ENCODE measurements at regions not wholly inside any gene's neighbourhood (a gene's known extent, or its start where the extent isn't known, plus 50 kb on each side); places are given as distances from the start of the nearest gene placed in this dataset.
"Not testable (repeated sequence)": the region's sequence is repeated elsewhere in the genome, so short reads cannot be mapped to it uniquely, and the experiment has no call there.

DNA sequence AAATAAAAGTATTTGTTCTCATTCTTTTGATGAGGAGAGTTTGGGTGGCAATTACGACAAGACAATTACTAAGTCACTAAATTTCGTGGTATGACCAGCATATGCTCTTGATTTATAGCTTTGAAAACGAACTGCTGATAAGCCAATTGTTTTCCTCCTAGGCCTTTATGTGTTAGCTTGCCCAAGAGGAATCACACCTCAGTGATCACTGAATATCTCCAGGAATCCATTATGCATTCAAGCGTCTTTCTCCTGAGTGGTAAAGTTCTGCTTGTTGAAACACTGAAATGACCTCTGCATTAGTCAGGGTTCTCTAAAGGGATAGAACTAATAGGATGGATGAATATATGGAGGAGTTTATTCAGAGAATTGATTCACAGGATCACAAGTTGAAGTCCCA, 677.7 kb upstream of the MEF2C start:
- no peak for DNase-seq (ENCODE audit: low read depth in 2 of 2)

DNA sequence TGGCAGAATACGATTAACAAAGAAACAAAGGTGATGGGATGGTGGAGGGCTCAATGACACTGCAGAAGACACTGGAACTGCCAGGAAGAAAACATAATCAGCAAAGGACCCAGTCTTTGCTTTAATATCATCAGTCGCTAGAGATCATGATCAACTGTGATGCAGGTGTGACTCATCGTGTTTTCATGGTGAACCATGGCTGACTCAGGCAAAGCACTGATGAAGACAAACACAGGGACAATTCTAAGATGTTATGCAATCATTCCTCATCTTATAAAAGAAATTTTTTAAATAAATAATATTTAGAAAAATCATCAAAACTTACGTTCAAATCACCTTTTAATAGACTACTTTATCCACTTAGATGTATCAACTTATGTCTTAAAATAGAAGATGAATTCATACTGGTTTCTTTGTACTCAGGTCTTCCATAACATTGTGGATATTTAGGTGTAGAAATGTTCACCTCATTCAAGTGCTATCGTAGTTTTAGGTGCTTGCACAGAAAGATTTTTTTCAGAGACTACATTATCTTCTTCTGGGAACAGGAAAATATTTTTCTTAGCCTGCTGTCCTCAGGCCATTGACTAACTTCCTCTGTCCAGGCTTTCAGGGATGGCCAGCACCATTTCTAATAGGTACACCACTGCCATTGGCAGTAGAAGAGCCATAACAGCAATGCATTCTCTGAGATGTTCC, 673.4 kb upstream of the MEF2C start:
- no peak for DNase-seq (ENCODE audit: low read depth in 2 of 2)

DNA sequence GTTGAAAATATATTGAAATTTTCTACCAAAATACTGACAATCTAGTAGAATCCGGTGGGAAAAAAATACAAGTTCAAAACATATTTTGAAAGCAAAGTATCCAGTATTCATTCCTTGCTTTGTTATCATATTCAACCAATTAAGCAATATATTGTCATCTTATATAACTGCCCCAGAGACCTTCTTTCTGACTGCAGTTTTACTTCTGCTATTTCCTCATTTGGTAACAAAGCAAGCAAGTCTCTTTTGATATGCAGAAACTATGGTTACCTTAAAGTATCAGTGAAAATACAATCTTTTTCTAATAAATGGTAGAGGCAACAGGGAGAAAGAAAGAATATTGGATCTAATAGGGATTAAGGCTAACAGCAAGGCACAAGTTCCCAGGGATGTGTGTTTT, 663.7 kb upstream of the MEF2C start:
- no peak for DNase-seq (ENCODE audit: low read depth in 2 of 2)

DNA sequence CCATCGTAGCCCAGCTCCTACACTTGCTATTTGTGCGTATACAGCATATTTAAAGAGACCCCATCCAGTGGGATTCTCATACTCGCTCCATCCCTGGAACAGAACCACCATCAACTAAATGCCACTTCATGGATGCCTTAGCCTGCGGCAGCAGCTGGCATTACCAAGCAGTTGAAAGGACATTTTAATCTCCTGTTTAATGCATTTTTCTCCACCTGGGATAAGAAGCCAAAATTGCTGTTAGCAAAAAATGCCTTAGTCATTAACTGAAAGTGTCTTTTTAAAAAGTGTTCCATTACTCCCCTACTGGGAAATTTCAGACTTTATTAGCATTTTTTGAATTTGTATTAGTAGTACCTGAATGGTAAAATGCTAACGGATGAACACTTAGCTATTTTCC, 662.6 kb upstream of the MEF2C start:
- no peak for DNase-seq (ENCODE audit: low read depth in 2 of 2)

DNA sequence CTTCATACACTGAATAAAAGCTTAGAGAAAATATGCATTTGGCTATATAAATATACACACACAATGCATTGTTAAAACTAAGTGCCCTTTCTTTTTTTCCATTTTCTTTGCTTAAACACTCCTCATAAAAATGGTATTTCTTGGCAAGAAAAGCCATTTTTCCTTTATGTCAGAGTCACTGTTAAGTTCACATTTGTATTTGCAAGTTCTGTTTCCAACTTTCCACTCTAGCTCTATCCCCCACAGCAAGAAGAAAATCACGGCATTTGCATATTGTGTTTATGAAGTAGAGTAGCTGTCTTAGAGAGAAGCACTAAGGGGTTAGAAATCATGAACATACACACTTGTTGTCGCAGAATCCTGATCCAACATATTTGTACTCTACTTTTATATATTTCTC, 662.1 kb upstream of the MEF2C start:
- no peak for DNase-seq (ENCODE audit: low read depth in 2 of 2)

DNA sequence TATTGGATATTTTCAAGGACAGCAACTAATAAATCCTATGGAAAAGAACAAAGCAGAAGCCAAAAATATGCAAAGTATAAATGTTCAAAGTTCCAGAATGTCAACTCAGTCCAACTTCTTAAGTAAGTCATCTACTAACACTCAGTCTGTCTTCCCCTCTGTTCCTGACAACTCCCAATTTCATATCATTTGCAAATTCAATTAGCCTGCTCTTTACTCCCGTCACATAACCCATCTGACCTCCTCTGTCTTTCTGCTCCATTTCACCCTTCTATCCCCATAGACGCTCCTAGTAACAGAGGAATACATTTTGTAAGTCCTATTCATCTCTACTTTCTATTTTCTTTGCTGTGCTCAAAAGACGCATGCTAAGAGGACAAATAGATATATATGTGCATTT, 659.8 kb upstream of the MEF2C start:
- DNase-seq (ENCODE audit: low read depth in 2 of 2), result no peak

DNA sequence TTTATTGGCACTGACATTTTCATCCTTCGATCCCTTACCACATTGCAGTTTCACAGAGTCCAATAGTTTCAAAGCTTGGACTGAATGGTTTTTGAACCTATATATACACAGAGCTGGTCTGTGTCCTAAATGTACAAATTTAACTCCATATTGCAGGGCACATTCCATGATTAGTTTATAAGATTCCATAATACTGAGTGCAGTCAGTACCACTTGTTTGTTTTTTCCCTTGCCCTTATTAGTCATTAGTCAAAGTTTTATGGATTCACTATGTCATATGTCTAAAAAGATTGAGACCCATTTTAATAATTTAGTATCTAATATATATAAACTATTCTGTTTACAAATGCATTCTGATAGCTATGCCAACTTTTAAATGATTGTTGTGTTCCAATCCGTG, 654.8 kb upstream of the MEF2C start:
- no peak for DNase-seq (ENCODE audit: low read depth in 2 of 2)

DNA sequence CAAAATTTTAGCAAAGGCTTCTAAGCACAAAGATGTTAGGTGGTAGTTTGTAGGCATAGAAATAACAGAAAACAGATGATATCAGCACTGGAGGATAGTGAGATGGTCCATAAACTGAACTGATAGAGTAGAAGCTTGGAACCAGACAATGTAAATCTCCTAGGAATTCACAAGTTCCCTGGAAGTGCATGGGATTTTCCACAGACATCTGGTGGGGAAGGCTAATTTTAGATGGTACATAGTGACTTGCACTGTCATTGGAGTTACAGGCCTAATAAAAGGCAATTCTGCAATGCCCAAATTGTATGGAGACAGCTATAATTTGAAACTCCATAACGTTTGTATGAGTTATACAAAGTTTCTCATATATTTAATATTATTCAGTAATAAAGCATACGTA, 653.0 kb upstream of the MEF2C start:
- DNase-seq (ENCODE audit: low read depth in 2 of 2), result no peak

DNA sequence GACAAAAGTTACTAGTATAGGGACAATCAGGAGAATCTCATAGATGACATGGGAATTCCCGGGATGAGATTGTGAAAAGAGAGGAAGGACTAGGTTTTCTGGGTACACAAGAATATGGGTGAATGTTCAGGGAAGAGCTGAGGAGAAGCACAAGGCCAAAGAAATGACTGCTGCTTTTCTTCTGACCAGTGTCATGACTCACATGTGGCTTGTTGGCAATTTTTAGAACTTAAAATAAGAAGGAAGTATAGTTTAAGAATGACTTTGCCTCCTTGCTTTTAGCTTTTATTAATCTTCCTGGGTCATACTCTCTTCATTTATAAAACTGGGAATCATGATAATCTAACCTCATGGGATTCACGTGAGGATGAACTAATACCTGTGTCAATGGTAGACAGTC, 652.4 kb upstream of the MEF2C start:
- DNase-seq (ENCODE audit: low read depth in 2 of 2), result no peak

DNA sequence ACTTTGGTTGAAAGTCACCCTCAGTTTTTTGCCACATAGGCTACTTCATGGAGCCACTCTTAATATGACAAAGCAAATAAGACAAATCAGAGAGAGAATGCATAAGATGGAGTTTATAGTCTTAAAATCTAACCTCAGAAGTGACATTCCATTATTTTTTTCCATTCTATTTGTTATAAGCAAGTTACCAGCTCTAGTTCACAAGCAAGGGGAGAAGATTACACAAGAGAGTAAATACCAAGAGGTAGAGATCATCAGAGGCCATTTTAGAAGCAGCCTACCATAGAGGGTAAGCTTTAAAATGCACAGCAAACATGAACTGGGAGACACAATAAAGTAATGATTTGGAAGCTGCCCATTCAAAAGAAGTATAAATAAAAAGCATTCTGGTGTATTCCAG, 651.3 kb upstream of the MEF2C start:
- no peak for DNase-seq (ENCODE audit: low read depth in 2 of 2)

DNA sequence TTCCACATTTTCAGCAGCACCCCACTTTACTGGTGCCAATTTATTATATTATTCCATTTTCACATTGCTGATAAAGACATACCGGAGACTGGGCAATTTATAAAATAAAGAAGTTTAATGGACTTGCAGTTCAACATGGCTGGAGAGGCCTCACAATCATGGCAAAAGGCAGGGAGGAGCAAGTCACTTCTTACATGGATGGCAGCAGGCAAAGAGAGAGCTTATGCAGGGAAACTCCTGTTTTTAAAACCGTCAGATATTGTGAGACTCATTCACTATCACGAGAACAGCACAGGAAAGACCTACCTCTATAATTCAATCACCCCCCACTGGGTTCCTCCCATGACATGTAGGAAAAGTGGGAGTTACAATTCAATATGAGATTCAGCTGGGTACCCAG, 641.8 kb upstream of the MEF2C start:
- no peak for DNase-seq (ENCODE audit: low read depth in 2 of 2)

DNA sequence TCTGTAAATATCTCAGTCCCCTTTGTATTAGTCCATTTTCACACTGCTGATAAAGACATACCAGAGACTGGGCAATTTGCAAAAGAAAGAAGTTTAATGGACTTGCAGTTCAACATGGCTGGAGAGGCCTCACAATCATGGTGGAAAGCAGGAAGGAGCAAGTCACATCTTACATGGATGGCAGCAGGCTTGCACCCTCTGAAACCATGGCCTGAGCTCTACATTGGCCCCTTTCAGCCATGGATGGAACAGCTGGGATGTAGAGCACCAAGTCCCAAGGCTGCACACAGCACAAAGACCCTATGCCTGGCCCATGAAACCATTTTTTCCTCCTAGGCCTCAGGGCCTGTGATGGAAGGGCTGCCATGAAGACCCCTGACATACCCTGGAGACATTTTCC, 640.9 kb upstream of the MEF2C start:
- not testable (repeated sequence) for DNase-seq (ENCODE audit: low read depth in 2 of 2)

DNA sequence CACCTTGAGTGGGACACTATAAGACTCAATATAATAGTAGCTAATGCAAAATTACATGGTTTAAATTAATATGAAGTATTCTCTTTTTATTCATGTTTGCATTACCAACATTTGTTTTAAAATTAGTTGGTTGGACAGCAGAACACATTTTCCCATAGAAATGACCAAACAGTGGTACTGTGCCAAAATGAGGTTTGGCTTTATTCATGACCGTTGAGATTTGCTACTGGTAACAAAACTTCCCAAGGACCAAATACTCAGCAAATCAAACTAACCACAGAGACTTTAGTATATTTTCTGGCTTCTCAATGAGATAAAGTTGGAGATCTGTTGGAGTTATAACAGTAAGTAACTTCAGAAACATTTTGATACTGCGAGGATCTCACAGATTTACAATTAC, 637.8 kb upstream of the MEF2C start:
- no peak for DNase-seq (ENCODE audit: low read depth in 2 of 2)

DNA sequence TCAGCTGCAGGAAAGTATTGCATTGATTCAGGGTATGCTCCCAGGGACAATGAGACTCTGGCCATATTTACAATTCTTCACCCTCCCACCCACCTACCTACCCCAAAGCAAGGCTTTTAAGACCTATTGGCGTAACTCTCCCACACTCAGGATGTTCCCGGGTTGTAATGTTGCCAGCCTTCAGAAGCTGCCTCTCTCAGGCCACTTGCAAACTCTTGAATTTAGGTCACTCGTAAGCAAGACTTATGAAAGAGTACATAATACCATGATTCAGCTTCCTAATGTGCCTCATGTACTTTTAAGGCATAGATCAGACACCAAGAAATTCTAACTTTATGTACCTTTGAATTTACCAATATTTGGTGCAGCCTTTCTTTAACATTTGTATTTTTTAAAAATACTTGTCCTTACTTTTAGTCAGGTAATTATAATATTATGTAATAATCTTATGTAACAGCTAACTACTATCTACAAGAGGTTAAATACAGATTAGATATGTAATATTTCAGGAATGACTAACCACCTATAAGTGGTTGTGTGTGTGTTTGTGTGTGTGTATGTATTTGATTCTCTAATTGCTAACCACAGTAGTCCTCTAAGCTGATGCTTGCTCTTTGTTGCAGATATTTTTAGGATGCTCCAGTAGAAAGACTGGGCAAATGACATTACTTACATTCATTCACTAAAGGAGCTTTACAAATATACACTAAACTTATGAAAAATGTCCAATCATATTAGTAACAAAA, 630.5 kb upstream of the MEF2C start:
- DNase-seq (ENCODE audit: low read depth in 2 of 2), result no peak

DNA sequence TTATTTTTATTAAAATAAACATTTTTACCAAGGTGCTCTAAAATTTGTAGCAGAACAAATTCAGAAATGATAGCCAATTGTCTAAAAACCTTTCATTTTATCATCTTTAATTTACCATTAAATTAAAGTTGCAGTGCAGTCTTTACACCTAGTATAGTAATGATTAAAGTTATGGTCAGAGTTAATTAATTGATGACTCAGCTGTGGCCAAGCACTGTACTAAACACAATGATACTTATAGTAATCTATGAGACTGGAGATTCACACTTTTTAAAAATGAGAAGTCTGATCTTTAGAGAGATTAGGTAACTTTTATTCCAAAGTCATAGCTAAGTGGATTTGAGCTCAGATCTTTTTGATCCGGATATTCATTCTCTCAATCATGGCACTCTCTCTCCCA, 621.1 kb upstream of the MEF2C start:
- DNase-seq (ENCODE audit: low read depth in 2 of 2), result no peak

DNA sequence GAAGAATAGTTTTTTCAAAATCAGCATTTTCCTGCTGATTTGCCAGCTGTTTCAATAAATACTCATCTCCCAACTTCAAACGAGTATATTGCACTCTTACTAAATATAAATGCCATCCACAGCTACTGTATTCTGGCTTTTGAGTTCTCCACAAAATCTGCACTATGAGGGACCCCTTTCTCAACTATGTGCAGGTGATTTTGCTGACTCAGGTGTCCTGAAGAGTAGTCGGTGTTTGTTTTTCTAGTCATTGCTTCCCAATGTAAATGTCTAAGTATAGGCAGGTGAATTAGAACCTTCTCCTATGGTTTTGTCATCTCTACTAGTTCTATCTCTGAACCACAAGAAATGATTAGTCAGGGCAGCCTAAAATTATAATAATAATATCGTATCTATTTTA, 616.8 kb upstream of the MEF2C start:
- no peak for DNase-seq (ENCODE audit: low read depth in 2 of 2)

DNA sequence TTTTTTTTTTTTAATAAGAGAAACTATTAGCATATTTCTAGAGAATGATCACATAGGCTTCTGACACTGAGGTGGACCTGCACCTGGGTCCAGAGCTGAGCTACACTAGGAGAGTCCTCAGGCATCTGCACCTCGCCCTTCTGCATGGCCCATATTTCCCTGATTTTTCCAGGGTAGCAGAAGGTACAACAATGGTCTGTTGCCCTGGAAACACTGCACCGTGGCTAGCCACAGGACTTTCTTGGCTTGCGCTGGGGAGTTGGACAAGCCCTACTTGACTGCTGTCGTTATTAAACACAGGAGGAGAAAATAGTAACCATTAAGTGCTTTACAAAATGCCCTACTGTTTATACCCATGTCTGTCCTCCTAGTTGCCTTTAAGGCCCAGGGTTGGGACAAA, 615.7 kb upstream of the MEF2C start:
- no peak for DNase-seq (ENCODE audit: low read depth in 2 of 2)

DNA sequence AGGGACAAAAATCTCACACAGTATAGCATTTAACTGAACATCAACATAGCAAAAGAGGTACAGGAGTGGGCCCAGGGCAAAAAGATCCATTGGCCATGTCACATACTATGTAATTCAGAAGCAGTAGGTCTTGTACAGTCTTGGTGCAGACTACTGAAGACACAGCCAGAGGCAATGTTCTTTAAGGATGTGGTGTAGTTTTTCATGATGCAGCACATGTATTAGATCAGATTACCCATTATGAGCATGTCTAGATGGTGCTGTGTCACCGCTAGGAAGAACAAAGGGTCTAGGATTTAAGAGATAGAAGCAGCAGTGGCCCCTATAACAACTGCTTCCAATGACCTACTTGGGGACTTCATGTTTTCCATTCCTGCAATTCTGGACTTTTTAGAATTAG, 610.4 kb upstream of the MEF2C start:
- DNase-seq (ENCODE audit: low read depth in 2 of 2), result no peak

DNA sequence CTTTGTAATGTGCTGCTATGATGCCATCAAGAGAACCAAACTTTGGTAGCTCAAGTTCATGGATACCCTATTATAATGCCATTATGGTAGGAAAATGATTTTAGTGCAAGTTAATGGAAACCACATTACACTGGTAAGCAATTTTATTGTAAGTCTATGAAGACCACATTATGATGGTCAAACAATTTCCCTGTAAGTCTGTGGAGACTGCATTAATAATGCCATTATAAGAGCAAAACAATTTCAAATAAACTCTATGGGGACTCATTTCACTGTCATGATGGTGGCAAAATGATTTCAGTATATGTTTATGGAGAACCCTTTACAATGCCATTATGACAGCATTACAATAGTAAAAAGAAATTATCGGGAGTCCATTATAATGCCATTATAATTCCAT, 602.0 kb upstream of the MEF2C start:
- no peak for DNase-seq (ENCODE audit: low read depth in 2 of 2)

DNA sequence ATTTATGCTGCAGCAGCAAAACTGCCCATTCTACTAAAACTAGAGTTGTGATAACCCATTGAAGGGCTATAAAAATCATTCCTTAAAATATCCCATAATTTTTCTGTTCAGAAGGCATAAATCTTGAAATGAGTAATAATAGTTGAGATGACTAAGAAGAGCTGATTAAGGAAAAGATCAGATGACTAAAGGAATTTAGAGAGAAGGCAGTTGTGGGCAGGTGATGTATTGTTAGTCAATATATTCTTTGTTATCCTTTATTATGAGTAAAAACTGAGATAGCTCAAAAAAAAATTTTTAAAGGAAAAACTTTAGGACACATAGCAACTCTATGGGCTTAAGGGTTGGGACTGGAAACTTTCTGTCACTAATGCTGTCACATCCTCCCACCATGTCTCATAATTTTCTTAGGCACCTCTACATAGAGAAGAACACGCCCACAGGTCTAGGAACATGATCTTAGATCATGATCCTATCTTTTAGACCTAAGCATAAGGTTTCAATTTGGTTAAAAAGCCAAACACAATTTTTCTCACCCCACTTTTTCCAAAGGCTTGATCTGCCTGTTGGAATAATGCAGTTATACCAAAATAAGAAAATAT, 597.5 kb upstream of the MEF2C start:
- no peak for DNase-seq (ENCODE audit: low read depth in 2 of 2)

DNA sequence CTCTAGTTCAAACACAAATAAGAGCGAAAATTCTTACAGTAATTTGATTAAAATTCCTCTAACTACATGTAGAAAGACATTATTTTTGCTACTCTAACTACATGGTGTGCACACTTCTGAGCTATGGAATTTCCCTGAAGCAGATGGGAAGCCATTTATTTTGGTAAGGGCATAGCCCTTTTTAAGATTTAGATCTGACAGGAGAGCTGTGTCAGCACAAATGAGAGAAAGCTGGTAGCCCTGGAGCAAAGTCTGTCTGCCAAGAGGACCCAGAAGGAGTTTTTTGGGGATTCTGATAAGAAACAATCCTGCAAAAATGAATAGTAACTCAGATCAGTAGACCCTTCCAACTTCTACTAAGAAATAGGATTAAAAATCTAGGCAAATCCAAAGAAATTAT, 595.9 kb upstream of the MEF2C start:
- no peak for DNase-seq (ENCODE audit: low read depth in 2 of 2)

DNA sequence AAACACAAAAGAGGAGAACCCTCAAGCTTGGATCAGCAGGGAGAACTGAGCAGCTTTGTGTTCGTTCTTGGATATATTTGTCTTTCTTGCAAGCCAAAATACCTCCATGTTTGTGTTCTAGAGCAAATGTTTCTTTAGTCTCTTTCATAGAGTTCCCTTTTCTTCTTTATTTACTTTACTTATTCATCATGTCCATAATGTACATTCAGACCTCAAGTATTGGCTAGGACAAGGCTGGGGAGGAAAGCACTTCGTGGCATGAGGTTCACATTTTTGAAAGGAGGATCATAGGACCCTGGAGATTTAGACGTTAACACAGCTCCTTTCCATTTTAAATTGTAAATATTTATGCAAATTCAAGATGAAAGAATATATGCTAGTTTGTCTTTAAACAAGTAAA, 590.2 kb upstream of the MEF2C start:
- no peak for DNase-seq (ENCODE audit: low read depth in 2 of 2)

DNA sequence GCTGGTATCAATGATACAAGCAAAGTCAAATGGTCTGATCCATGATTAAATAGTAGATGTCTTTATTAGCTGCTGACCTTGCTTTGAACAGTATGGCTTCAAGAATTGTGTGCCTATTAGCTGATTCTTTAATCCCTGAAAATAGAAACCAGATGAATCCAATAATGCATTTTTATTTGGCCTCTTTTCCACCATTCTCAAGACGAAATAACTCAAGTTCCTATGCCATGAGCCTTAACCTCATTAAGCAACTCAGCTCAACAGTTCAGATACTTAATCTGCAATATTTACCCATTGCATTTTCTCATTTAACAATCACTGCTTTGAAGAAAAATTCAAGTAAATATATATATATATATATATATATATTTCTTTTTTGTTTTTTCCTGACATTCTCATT, 588.6 kb upstream of the MEF2C start:
- no peak for DNase-seq (ENCODE audit: low read depth in 2 of 2)
